ENCODE measurements at regions not wholly inside any gene's neighbourhood (a gene's known extent, or its start where the extent isn't known, plus 50 kb on each side); places are given as distances from the start of the nearest gene placed in this dataset.

DNA sequence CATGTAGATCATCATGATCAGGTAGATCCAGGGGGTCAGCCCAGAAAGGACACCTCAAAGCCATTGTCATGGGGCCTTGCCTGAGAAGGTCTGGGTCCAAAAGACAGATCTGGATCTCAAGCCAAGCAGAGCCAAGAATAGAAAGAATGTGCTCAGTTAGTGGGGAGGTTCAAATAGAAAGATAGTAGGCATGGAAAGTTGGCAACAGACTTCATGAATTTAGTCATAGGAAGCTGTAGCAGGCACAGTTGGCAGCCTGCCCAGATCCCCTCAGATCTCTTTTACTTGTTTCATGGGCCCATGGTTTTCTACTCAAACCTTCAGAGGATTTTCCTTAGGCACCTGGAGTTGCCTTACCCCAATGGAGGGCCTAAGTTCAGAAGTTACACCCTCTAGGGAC lies 767.0 kb downstream of the SLC4A3 start:
- TF ChIP-seq, protein P1, sequence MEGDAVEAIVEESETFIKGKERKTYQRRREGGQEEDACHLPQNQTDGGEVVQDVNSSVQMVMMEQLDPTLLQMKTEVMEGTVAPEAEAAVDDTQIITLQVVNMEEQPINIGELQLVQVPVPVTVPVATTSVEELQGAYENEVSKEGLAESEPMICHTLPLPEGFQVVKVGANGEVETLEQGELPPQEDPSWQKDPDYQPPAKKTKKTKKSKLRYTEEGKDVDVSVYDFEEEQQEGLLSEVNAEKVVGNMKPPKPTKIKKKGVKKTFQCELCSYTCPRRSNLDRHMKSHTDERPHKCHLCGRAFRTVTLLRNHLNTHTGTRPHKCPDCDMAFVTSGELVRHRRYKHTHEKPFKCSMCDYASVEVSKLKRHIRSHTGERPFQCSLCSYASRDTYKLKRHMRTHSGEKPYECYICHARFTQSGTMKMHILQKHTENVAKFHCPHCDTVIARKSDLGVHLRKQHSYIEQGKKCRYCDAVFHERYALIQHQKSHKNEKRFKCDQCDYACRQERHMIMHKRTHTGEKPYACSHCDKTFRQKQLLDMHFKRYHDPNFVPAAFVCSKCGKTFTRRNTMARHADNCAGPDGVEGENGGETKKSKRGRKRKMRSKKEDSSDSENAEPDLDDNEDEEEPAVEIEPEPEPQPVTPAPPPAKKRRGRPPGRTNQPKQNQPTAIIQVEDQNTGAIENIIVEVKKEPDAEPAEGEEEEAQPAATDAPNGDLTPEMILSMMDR (IDR thresholded peaks at IDR 0.05; ENCODE audit: low read depth, low read length, missing control alignments) = no peak
- no peak overlapping the region for H3K4me3 ChIP-seq (replicated peaks; ENCODE audit: low read depth, low read length)
- no peak for DNase-seq (ENCODE audit: extremely low read depth, low read depth)

DNA sequence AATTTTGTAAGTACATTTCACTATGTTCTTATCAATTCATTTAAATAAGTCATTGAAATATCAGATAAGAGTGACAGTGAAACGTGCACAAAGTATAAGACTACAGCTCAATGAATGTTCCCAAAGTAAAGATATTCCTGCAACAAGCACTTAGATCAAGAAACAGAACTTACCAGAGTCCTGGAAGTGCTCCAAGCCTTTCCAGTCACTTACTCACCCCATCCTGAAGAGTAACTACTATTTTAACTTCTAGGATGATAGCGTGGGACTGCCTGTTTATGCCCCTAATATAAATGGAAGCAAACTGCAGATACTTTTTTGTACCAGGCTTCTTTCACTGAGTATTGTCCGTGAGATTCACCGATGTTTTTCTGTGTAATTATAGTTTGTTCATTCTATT lies 768.9 kb downstream of the SLC4A3 start:
- no peak overlapping the region for H3K4me3 ChIP-seq (replicated peaks; ENCODE audit: low read depth, low read length)
- DNase-seq (ENCODE audit: extremely low read depth, low read depth) = no peak
- TF ChIP-seq, protein P1 (IDR thresholded peaks at IDR 0.05; ENCODE audit: low read depth, low read length, missing control alignments) = no peak

DNA sequence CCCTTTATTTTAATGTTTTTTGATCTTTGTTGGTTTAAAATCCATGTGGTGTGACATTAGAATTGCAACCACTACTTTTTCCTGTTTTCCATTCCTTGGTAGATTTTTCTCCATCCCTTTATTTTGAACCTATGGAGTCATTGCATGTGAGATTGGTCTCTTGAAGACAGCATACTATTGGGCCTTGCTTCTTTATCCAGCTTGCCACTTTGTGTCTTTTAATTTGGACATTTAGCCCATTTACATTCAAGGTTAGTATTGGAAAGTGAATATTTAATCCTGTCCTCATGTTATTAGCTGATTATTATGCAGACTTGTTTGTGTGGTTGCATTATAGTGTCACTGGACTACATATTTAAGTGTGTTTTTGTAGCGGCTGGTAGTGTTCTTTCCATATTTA lies 782.9 kb downstream of the SLC4A3 start:
- TF ChIP-seq, protein P1 (IDR thresholded peaks at IDR 0.05; ENCODE audit: low read depth, low read length, missing control alignments) = no peak
- DNase-seq (ENCODE audit: extremely low read depth, low read depth) = no peak
- no peak overlapping the region for H3K4me3 ChIP-seq (replicated peaks; ENCODE audit: low read depth, low read length)

DNA sequence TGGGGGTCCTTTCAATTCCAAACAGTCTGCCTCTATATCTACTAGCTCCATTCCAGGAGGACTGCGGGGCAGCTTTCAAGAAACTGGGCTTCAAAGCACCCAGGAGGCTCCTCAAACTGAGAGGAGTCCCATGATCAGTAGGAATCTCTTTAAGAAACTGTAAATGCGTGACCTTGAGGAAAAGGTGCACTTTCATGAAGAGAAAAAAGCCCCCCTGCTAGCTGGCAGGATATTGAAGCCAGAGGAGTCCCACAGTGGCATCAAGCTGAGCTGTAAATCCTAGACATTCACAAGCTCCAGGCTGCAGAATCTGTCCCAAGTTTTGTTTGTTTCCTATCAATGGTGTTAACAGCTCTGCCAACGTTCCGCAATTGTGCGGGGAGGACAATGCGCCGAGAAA lies 790.1 kb downstream of the SLC4A3 start:
- DNase-seq (ENCODE audit: extremely low read depth, low read depth) = no peak
- TF ChIP-seq, protein P1 (IDR thresholded peaks at IDR 0.05; ENCODE audit: low read depth, low read length, missing control alignments) = no peak
- H3K4me3 ChIP-seq (replicated peaks; ENCODE audit: low read depth, low read length) = no peak overlapping the region

DNA sequence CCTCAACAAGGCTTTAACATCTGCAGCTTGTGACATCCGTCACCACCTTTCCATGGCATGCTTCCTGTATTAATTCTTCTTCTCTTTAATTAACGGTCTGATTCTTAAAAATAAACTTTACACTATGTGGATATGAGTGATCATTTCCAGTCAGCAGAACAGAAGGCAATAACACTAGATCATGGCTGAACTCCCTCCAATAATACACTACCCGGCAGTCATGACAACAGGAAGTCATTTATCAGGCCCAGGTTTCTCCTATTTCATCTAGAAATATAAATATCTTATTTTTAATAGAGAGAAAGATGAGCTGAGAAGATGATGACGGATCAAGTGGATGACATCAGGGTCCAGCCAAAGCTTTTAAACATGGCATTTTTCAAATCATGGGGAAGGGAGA lies 792.2 kb downstream of the SLC4A3 start:
- H3K4me3 ChIP-seq (replicated peaks; ENCODE audit: low read depth, low read length) = no peak overlapping the region
- TF ChIP-seq, protein P1 (IDR thresholded peaks at IDR 0.05; ENCODE audit: low read depth, low read length, missing control alignments) = no peak
- no peak for DNase-seq (ENCODE audit: extremely low read depth, low read depth)

DNA sequence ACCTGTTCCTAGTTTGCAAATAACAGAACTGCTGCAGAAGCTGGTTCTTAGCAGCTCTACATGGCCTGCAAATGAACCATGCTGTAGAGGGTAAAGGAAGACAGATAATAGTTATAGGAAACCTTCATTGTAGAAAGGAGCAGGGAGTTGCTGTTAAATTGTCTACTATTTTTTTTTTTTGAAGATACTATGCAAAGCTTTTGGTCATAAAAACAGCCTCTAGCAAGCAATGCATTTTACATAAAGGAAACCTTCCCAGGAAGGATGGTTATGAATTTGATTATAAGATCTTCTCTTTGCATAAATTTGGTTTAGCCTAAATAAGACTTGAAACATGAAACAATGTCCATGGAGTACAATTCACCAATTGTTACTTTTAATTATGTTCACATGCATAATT lies 793.4 kb downstream of the SLC4A3 start:
- H3K4me3 ChIP-seq (replicated peaks; ENCODE audit: low read depth, low read length) = no peak overlapping the region
- TF ChIP-seq, protein P1 (IDR thresholded peaks at IDR 0.05; ENCODE audit: low read depth, low read length, missing control alignments) = no peak
- DNase-seq (ENCODE audit: extremely low read depth, low read depth) = no peak

DNA sequence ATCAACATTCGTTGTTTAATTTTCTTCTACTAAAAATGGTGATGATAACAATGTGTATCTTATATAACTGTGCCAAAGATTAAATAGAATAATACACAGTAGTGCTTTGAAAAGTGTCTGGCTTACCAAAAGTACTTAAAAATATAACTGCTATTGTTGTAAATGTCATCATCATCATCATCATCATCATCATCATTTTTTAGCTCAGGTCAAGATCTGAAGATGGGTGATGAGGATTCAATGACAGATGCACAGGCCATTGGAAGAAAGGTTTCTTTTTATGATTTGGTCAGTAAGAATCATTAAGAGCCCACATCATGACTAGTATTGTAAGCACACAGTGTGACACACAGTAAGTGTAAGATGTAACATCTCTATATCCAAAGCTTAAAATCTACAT lies 795.2 kb downstream of the SLC4A3 start:
- no peak for DNase-seq (ENCODE audit: extremely low read depth, low read depth)
- no peak overlapping the region for H3K4me3 ChIP-seq (replicated peaks; ENCODE audit: low read depth, low read length)
- TF ChIP-seq, protein P1 (IDR thresholded peaks at IDR 0.05; ENCODE audit: low read depth, low read length, missing control alignments) = no peak

All from HFF-Myc (cell line).